ENCODE measurements at regions not wholly inside any gene's neighbourhood (a gene's known extent, or its start where the extent isn't known, plus 50 kb on each side); places are given as distances from the start of the nearest gene placed in this dataset.

- ATAC-seq, result no peak
- intact Hi-C loops (cut with DNase I), result no loop called here
- no peak for DNase-seq (ENCODE audit: low spot score)
These were observed 2268.1 kb downstream of the PCDH7 start for GRCh38 chr4:32988165-32988811.

- intact Hi-C loops (cut with DNase I), result no loop called here
- no peak for DNase-seq (ENCODE audit: low spot score)
These were observed 2271.5 kb downstream of the PCDH7 start for GRCh38 chr4:32991663-32992062.

GRCh38 chr4:32994981-32995881 is 2275.1 kb downstream of the PCDH7 start:
- intact Hi-C loops (cut with DNase I), result no loop called here
- no peak for ATAC-seq
- no peak for DNase-seq (ENCODE audit: low spot score)

More at GRCh38 chr4:32991663-32992062, 2271.5 kb downstream of the PCDH7 start:
- no peak for ATAC-seq

- DNase-seq (ENCODE audit: low spot score), result no peak
- ATAC-seq, result no peak
- intact Hi-C loops (cut with DNase I), result no loop called here
These were observed 2293.1 kb downstream of the PCDH7 start for GRCh38 chr4:33013282-33013681.

GRCh38 chr4:33025236-33025635 is 2305.1 kb downstream of the PCDH7 start:
- DNase-seq (ENCODE audit: low spot score) (no peak), ATAC-seq (no peak)
- intact Hi-C loops (cut with DNase I), result no loop called here

- ATAC-seq (no peak), DNase-seq (ENCODE audit: low spot score) (no peak)
- intact Hi-C loops (cut with DNase I), result no loop called here
These were observed 2309.8 kb downstream of the PCDH7 start for GRCh38 chr4:33029976-33030375.

- DNase-seq (ENCODE audit: low spot score) (no peak), ATAC-seq (no peak)
- intact Hi-C loops (cut with DNase I), result no loop called here
These were observed 2311.2 kb downstream of the PCDH7 start for GRCh38 chr4:33031328-33031727.

- DNase-seq (ENCODE audit: low spot score) (no peak), ATAC-seq (no peak)
- intact Hi-C loops (cut with DNase I), result no loop called here
These were observed 2317.3 kb downstream of the PCDH7 start for GRCh38 chr4:33037464-33037863.

- no peak for ATAC-seq
- no peak for DNase-seq (ENCODE audit: low spot score)
- intact Hi-C loops (cut with DNase I), result no loop called here
These were observed 2325.2 kb downstream of the PCDH7 start for GRCh38 chr4:33045334-33045733.

GRCh38 chr4:33052241-33052640 is 2332.1 kb downstream of the PCDH7 start:
- intact Hi-C loops (cut with DNase I), result no loop called here
- DNase-seq (ENCODE audit: low spot score), result no peak
- ATAC-seq, result peak; percentile 79

- no peak for ATAC-seq
- intact Hi-C loops (cut with DNase I), result no loop called here
These were observed 2334.0 kb downstream of the PCDH7 start for GRCh38 chr4:33054161-33054560.

GRCh38 chr4:33054656-33055196 is 2334.6 kb downstream of the PCDH7 start:
- intact Hi-C loops (cut with DNase I), result no loop called here
- peak; percentile 60 for ATAC-seq
- DNase-seq (ENCODE audit: low spot score), result no peak

More at GRCh38 chr4:33054161-33054560, 2334.0 kb downstream of the PCDH7 start:
- DNase-seq (ENCODE audit: low spot score), result no peak

- intact Hi-C loops (cut with DNase I), result no loop called here
- DNase-seq (ENCODE audit: low spot score) (no peak), ATAC-seq (no peak)
These were observed 2337.6 kb downstream of the PCDH7 start for GRCh38 chr4:33057736-33058135.

- intact Hi-C loops (cut with DNase I), result no loop called here
- ATAC-seq, result no peak
- DNase-seq (ENCODE audit: low spot score), result no peak
These were observed 2338.8 kb downstream of the PCDH7 start for GRCh38 chr4:33058998-33059397.

- DNase-seq (ENCODE audit: low spot score) (peak; percentile 59), ATAC-seq (peak; percentile 85)
- intact Hi-C loops (cut with DNase I), result no loop called here
These were observed 2340.7 kb downstream of the PCDH7 start for GRCh38 chr4:33060674-33061542.

GRCh38 chr4:33061727-33062126 is 2341.6 kb downstream of the PCDH7 start:
- DNase-seq (ENCODE audit: low spot score) (no peak), ATAC-seq (no peak)
- intact Hi-C loops (cut with DNase I), result no loop called here

- DNase-seq (ENCODE audit: low spot score) (no peak), ATAC-seq (peak; percentile 51)
- intact Hi-C loops (cut with DNase I), result no loop called here
These were observed 2342.1 kb downstream of the PCDH7 start for GRCh38 chr4:33062155-33062806.

GRCh38 chr4:33063241-33063640 is 2343.1 kb downstream of the PCDH7 start:
- no peak for DNase-seq (ENCODE audit: low spot score)
- intact Hi-C loops (cut with DNase I), result no loop called here
- ATAC-seq, result peak; percentile 53

- DNase-seq (ENCODE audit: low spot score) (no peak), ATAC-seq (no peak)
- intact Hi-C loops (cut with DNase I), result no loop called here
These were observed 2344.1 kb downstream of the PCDH7 start for GRCh38 chr4:33064238-33064637.

All from sciatic nerve (tissue), 2 donors.